Stomach smooth muscle (tissue), 2 donors: ENCODE measurements at regions not wholly inside any gene's neighbourhood (a gene's known extent, or its start where the extent isn't known, plus 50 kb on each side); places are given as distances from the start of the nearest gene placed in this dataset.

Experiments used
- H3K27ac ChIP-seq: one replicate; pipeline ENCODE4 v1.7.0; 2013; ENCODE audit warnings: mild to moderate bottlenecking, low read length, inconsistent platforms
- H3K27me3 ChIP-seq, 2 donors: one replicate each; pipeline ENCODE4 v1.7.0; 2013; ENCODE audit warnings: low read length in 2 of 2; ENCODE audit not compliant: insufficient read depth in 2 of 2, control insufficient read depth in 1 of 2
- H3K36me3 ChIP-seq, 2 donors: one replicate each; pipeline ENCODE4 v1.7.0; 2013; ENCODE audit warnings: low read length in 2 of 2; ENCODE audit not compliant: control insufficient read depth in 2 of 2, insufficient read depth in 2 of 2
- H3K4me1 ChIP-seq: one replicate; pipeline ENCODE4 v1.7.0; 2013; ENCODE audit warnings: low read length; ENCODE audit not compliant: control insufficient read depth, insufficient read depth
- H3K4me3 ChIP-seq, 2 donors: one replicate each; pipeline ENCODE4 v1.7.0; 2013; ENCODE audit warnings: low read length in 2 of 2
- H3K9ac ChIP-seq, 2 donors: one replicate each; pipeline ENCODE4 v1.7.0; 2013; ENCODE audit warnings: low read length in 2 of 2, mild to moderate bottlenecking in 1 of 2
- H3K9me3 ChIP-seq, 2 donors: one replicate each; pipeline ENCODE4 v1.7.0; 2013; ENCODE audit warnings: low read length in 2 of 2; ENCODE audit not compliant: control insufficient read depth in 2 of 2
- donor health status: healthy.
- donor health status: Pancreatic carcinoma.

GRCh38 chr5:173793648-173794548, 94.3 kb upstream of the CPEB4 start:
- Histone ChIP-seq H3K9ac (no peak overlapping the region), H3K27ac (no peak overlapping the region), H3K4me3 (no peak overlapping the region), H3K9me3 (no peaks in the 10 kb centered on the region), H3K4me1 (no peaks in the 10 kb centered on the region), H3K27me3 (no peaks in the 10 kb centered on the region), H3K36me3 (no peaks in the 10 kb centered on the region)

GRCh38 chr5:173794901-173795416, 93.2 kb upstream of the CPEB4 start:
- no peak overlapping the region for H3K9ac ChIP-seq

GRCh38 chr5:173795601-173796000, 92.5 kb upstream of the CPEB4 start:
- no peak overlapping the region for H3K27ac ChIP-seq
- no peaks in the 10 kb centered on the region for H3K4me1 ChIP-seq
- no peaks in the 10 kb centered on the region for H3K36me3 ChIP-seq
- no peaks in the 10 kb centered on the region for H3K9me3 ChIP-seq
- no peak overlapping the region for H3K4me3 ChIP-seq
- no peaks in the 10 kb centered on the region for H3K27me3 ChIP-seq
- H3K9ac ChIP-seq, result no peak overlapping the region

More at GRCh38 chr5:173794901-173795416, 93.2 kb upstream of the CPEB4 start:
- Histone ChIP-seq H3K4me1 (no peaks in the 10 kb centered on the region), H3K4me3 (no peak overlapping the region), H3K36me3 (no peaks in the 10 kb centered on the region), H3K27me3 (no peaks in the 10 kb centered on the region), H3K27ac (no peak overlapping the region), H3K9me3 (no peaks in the 10 kb centered on the region)

- Histone ChIP-seq H3K27ac (no peak overlapping the region), H3K36me3 (no peaks in the 10 kb centered on the region), H3K27me3 (no peaks in the 10 kb centered on the region), H3K9ac (no peak overlapping the region), H3K4me1 (no peaks in the 10 kb centered on the region), H3K4me3 (no peak overlapping the region), H3K9me3 (no peaks in the 10 kb centered on the region)
Observed at GRCh38 chr5:173796721-173797495, 91.2 kb upstream of the CPEB4 start.

DNA sequence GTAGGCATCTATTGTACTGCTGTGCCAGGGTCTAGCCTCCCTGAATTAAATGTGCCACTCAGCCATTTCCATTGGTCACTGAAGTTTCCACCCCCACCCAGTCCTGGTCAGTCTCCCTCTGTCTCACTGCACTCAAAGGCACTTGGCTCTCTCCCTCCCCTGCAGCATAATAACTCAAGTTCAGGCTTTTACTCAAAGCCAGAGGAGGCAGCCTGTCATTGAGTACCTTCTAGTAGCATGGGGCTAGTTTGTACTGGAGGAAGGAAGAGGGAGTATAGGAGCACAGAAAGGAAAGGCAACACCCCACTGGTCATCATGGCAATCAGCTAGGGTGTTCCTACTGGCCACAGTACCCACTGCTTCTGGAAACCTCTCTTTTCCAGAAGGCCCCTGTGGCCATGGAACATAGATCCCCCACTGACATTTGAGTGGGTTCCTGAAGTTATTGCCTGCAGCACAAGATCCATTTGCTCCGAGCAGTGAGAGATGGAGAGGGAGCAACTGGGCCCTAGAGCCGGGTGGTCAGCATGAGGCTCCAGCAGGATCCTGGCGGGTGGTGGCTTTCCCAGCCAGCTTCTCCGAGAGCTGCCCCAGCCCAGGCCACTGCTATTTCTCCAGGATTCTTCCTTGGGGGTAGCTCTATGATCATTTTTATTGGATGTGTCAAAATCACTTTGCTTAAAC, 89.9 kb upstream of the CPEB4 start:
- Histone ChIP-seq H3K4me1 (no peaks in the 10 kb centered on the region), H3K9me3 (no peaks in the 10 kb centered on the region), H3K27ac (no peak overlapping the region), H3K27me3 (no peaks in the 10 kb centered on the region), H3K36me3 (no peaks in the 10 kb centered on the region), H3K4me3 (no peak overlapping the region), H3K9ac (no peak overlapping the region)

GRCh38 chr5:173800340-173800739, 87.8 kb upstream of the CPEB4 start:
- no peak overlapping the region for H3K4me3 ChIP-seq
- no peaks in the 10 kb centered on the region for H3K36me3 ChIP-seq
- H3K4me1 ChIP-seq, result no peaks in the 10 kb centered on the region
- no peak overlapping the region for H3K27ac ChIP-seq
- H3K27me3 ChIP-seq, result no peaks in the 10 kb centered on the region
- peaks cover 0 to 2% of the 10 kb centered on the region in 2 donors for H3K9me3 ChIP-seq
- no peak overlapping the region for H3K9ac ChIP-seq

DNA sequence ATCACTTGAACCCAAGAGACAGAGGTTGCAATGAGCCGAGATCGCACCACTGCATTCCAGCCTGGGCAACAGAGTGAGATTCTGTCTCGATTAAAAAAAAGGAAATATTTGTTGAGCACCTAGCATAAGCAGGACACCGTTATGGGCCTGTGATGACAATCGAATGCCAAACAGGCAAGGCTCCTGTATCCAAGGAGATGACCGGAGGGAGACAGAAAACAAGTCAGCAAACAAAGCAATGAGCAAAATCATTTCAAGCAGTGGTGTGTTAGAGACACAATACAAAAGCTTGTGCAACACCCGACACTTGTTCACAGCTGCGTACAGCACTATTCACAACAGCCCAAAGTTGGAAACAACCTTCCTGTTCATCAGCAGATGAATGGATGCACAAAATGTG, 87.1 kb upstream of the CPEB4 start:
- Histone ChIP-seq H3K9me3 (peaks cover 0 to 2% of the 10 kb centered on the region in 2 donors), H3K4me3 (no peak overlapping the region), H3K27me3 (no peaks in the 10 kb centered on the region), H3K4me1 (no peaks in the 10 kb centered on the region), H3K9ac (no peak overlapping the region), H3K27ac (no peak overlapping the region), H3K36me3 (no peaks in the 10 kb centered on the region)

DNA sequence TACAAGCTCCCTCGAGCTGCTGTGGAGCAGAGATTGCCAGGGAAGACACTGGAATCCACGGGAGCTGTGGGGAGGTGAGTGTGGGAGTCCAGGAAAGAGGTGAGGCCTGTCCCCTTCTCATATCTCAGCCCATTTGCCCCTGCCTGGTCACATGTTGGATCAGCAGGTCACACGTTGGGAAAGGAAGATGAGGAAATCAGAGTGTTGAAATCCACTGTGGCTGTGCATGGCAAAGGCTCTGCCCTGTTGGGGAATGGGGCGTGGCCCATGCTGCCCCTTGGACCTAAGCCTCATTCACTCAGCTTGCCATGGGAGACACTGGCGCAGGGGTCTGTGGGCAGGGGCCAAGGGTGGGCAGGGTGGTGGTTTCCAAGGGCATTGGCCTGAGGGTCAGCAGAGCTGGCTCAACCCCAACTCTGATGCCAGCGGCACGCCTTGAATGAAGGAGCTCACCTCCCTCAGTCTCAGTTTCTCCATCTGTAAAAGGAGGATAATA, 85.4 kb upstream of the CPEB4 start:
- Histone ChIP-seq H3K9ac (no peak overlapping the region), H3K4me1 (no peaks in the 10 kb centered on the region), H3K9me3 (peaks cover 0 to 2% of the 10 kb centered on the region in 2 donors), H3K27ac (no peak overlapping the region), H3K27me3 (no peaks in the 10 kb centered on the region), H3K4me3 (no peak overlapping the region), H3K36me3 (no peaks in the 10 kb centered on the region)

- Histone ChIP-seq H3K4me3 (no peak overlapping the region), H3K4me1 (no peaks in the 10 kb centered on the region), H3K27me3 (no peaks in the 10 kb centered on the region), H3K9me3 (peaks cover 0 to 2% of the 10 kb centered on the region in 2 donors), H3K27ac (no peak overlapping the region), H3K36me3 (no peaks in the 10 kb centered on the region), H3K9ac (no peak overlapping the region)
Observed at GRCh38 chr5:173804579-173804978, 83.6 kb upstream of the CPEB4 start.

DNA sequence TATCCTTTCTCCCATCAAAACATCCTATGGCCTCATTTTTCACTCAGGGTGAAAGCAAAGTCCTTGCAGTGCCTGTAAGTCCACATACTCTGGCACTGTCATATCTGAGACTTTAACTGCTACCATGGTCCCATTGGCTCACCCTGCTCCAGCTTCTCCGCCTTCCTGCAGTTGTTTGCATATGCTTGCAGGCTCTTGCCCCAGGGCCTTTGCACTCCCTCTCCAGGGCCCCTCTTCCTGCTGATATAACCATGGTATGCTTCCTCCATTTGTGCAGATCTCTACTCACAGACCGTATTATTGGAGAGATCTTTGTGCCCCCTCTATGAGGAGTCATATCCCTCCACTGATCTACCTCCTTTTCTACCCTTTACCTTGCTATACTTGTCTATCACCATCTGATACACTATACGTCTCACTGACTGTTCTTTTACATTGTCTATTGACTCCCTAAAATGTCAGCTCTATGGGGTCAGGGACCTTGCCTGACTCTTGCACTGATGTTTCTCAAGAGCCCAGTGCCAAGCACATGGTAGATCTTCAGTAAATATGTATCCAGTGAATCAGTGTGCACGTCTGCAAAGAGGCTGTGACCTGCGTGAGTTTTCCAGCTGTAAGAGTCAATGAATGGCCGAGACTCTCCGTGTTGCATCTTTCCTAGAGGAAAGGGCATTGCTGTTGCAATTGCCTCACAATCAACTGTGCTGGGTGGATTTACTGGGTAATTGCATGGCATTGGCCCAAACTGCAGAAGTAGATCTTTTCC, 81.7 kb upstream of the CPEB4 start:
- Histone ChIP-seq H3K36me3 (no peaks in the 10 kb centered on the region), H3K9me3 (peaks cover 0 to 2% of the 10 kb centered on the region in 2 donors), H3K27me3 (no peaks in the 10 kb centered on the region), H3K4me3 (no peak overlapping the region), H3K27ac (no peak overlapping the region), H3K9ac (no peak overlapping the region), H3K4me1 (no peaks in the 10 kb centered on the region)
